ENCODE measurements at regions not wholly inside any gene's neighbourhood (a gene's known extent, or its start where the extent isn't known, plus 50 kb on each side); places are given as distances from the start of the nearest gene placed in this dataset.

- no peak for TF ChIP-seq EZH2 (IDR thresholded peaks at IDR 0.05; ENCODE audit: insufficient read depth, poor library complexity, severe bottlenecking)
- no peak for TF ChIP-seq EZH2phosphoT487 (IDR thresholded peaks at IDR 0.05; ENCODE audit: insufficient read depth, low read depth)
Observed at GRCh38 chr5:17831279-17831678, 197.0 kb downstream of the TAF11L14 start.
